Kidney capillary endothelial cell (primary cell): ENCODE measurements at regions not wholly inside any gene's neighbourhood (a gene's known extent, or its start where the extent isn't known, plus 50 kb on each side); places are given as distances from the start of the nearest gene placed in this dataset.

ENCODE experiments used
- DNase-seq: peaks from one replicate; pipeline ENCODE4 v3.0.0-alpha.2; 2018; ENCODE audit warnings: low spot score

DNA sequence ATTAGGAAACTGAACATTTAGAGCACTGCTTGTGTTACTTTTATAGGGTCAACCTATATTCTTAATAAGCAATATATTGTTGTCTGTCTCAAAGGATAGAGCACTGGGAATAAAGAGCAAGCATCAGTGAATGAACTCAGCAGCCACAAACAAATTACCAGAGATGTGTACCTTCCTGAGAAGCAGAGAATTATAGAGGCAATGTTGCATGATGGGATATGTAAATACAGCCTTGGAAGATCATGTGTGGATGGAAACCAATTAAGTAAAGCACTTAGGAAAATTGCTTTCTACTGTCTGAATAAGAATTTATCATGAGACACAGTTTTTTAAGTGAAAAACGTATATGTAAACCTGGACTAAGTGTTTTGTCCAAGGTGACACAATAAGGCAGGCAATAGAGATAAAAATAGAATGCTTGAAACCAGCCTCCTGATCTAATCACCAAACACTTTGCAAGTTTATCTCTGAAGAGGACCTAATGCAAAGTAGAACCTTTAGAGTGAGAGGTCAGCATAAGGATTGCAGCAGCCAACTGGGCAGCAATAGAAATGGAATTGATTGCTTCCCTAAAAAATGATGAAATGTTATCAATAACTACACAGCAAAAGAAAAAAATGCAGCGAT lies 848.0 kb downstream of the TUSC7 start:
- DNase-seq = no peak

DNA sequence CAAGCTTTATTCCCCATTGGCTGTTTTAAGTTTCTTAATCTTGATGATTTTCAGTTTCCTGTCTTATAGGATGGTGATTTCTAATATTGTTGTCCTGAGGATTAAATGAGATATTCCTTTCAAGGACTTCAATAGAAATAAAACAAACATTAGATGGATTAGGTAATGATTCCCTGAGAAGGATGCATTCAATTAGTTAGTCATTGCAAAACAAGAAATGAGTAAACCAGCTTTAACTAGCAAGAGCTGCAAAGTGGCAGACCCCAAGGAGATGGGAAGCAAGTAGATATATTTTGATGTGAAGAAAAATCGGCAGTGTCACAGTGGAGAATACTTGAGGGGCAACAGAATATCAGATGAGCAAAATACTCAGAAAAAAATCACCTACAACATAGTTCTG lies 849.1 kb downstream of the TUSC7 start:
- DNase-seq = no peak

- no peak for DNase-seq
Observed at GRCh38 chr3:117562000-117562399, 852.4 kb downstream of the TUSC7 start.

- DNase-seq = no peak
Observed at GRCh38 chr3:117563063-117563462, 853.5 kb downstream of the TUSC7 start.

- DNase-seq = no peak
Observed at GRCh38 chr3:117565777-117566176, 856.2 kb downstream of the TUSC7 start.

DNA sequence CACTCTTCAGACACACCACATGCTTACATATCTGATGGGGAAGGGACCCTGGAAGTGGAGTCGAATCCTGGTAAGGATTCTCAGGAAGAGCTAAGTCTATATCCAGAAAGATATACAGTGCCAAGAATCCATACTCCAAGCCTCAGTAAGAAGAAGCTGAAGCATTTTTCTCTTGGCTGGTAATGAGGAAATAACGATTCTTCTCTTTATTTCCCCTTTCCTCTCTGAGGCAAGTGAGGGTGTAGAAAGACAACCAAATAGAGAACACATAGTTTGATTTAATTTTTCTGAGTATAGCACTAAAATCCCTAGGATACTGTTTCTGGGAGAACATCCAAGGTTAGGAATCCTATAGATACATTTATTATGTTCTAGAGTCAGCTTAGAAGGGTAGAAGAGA lies 857.3 kb downstream of the TUSC7 start:
- no peak for DNase-seq

DNA sequence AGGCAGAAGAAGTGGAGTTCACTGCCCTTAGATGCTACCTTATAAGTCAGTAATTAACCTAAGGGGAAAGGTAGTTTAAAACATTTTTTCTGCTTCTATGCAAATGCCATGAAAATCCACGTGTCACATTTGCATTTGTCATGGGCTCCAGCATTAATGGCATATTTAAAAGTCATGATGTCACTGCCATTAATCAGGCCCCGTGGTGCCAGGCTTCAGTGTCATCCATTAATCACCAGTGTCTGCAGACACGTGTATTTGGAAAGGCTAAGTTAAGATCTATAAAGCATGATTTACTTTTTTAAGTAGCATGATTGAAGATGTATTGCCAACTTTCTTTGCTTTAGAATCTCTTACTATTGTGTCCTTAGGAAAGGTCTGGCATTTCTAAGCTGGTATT lies 857.8 kb downstream of the TUSC7 start:
- no peak for DNase-seq

DNA sequence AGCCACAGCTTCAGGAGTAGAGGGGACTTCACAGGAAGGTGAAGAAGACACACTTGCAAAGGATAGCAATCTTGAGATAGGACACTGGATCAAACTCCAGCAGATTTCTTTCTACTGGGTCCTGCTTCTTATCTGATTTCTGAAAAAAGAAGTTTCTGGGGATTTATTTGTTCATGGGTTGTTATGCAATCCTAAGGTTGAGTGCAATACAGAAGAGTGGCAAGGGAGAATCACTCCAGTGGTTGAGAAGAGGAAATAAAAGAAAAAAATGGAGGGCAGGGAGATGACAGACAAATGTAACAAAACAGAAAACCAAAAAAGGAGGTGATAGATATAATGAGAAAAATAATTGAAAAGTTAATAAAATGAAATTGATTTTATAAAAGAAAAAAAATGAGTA lies 858.3 kb downstream of the TUSC7 start:
- no peak for DNase-seq

DNA sequence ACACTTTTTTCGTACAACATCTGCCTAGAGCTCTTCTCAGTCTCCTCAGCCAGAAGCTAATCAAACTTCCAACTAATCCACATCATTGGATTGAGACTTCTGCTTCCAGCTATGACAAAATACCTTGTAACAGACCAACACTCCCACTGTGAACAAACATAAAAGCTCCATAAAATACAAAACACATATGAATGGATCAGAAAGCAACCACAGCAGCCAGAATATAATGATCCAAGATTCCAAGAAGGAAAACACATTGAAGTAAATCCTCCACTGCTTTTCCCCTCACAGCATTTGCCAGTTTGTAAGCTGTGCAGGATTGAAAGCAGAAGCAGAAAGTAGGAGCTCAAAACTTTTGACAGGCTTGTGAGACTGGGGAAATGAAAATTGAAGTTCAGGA lies 863.2 kb downstream of the TUSC7 start:
- no peak for DNase-seq

- DNase-seq = no peak
Observed at GRCh38 chr3:117580806-117581205, 871.2 kb downstream of the TUSC7 start.

DNA sequence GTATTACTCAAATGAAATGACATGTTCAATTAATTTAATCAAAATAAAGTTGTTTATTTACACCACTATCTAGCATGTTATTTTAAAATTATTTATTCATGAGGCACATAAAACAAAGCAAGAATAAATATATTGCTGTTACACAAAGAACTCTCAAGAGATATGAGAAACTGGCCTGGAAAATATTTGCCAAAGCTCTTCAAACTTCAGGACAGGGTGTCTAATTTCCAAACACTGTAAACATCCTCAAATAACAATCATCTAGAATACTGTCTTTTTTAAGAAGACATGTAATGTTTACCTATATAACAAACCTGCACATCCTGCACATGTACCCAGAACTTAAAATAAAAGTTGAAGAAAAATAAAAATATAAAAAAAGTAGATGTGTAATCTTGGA lies 876.6 kb downstream of the TUSC7 start:
- DNase-seq = no peak

DNA sequence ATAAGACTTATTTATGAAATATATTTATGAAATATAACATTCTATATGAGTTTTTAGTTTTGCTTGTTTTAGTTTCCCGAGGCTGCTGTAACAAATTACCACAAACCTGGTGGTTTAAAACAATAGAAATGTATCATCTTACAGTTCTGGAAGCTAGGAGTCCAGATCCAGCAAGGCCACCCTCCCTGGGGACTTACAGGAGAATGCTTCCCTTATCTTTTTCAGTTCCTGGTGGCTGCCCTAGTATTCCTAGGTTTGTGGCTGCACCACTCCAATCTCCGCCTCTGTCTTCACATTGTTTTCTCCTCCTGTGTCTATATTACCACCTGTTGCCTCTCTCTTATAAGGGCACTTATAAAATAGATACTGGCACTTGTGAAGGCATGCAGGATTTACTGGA lies 877.8 kb downstream of the TUSC7 start:
- no peak for DNase-seq

GRCh38 chr3:117589454-117589853 lies 879.9 kb downstream of the TUSC7 start:
- DNase-seq = no peak

DNA sequence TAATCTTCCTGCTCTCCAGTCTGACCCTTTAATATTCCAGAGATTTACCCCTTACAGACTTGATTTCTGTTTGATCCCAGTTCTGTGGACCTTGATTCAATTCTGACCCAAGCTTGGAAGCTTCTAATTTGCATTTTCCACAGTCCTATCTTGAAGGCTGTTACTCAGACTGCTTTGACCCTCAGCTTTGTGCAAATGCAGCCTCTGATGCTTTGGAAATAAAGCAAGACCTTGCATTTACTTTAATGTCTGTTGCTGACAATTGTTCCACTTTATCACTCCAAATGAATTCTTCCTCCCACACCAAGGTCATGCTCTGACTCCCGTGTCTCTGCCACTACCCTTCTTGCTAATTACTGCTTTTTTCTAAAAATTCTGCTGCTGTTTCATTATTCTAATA lies 886.0 kb downstream of the TUSC7 start:
- no peak for DNase-seq

GRCh38 chr3:117596503-117596902 lies 886.9 kb downstream of the TUSC7 start:
- DNase-seq = no peak

DNA sequence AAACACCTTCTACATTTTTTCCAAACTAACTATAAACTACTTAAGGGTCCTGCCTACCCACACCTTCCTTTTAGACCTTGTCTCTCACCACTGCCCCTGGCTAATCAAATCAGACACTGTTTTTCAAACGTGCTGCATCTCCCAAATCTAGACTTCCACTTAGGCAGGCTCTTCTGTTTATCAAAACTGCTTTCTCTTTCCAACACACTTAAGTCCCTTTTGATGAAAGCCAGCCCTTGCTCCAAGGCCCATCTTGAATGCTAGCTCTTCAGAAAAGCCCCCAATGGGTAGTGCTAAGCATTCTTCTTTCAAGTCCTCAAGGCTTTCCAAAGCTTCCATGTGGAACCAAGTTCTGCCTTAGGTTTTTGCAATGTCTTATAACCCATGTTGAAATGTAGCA lies 888.3 kb downstream of the TUSC7 start:
- DNase-seq = no peak

- no peak for DNase-seq
Observed at GRCh38 chr3:117600112-117600511, 890.5 kb downstream of the TUSC7 start.

DNA sequence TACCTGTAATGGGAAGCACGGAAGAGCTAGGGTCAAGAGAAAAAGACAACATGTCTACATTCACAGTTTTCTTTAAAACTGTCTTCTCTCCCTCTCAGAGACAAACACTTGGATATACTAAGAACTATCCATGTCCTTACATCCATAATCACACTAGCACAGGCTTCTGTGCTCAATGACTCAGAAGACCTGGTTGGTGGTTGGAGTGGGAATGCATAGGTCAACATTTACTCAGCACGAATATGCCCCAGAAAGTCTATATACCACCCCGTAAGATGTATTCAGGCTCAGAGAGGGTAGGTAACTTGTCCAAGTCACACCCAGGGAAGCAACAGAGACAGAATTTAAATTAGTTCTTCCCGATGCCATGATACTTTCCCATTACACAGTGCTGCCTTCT lies 891.1 kb downstream of the TUSC7 start:
- DNase-seq = no peak

DNA sequence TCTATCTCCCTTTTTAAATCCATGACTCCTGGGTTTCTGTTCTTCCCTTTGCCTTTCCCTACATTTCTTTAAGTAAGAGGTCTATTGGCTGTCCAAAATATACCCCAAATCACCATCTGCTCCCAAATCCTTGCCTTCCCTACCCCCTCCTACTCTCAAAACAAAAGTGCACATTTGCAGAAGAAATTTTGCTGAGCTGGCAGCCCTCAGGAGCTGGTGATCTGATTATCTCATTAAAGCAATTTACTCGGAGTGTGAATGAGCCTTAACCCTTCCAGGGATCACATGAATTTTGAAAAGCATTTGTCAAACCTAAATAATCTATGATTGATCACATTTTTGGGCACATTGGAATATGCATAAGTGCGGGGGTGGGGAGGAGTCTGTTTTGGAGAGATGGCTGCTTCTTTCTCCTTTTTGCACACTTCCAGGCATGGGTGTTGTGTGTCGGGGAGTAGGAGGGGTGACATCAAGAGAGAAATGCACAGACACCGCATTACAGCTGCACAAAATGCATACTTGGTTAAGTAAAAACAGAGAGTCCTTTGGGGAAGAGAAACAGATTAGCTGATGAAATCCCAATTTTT lies 892.6 kb downstream of the TUSC7 start:
- no peak for DNase-seq

GRCh38 chr3:117603097-117603496 lies 893.5 kb downstream of the TUSC7 start:
- no peak for DNase-seq

GRCh38 chr3:117606866-117607265 lies 897.3 kb downstream of the TUSC7 start:
- no peak for DNase-seq

DNA sequence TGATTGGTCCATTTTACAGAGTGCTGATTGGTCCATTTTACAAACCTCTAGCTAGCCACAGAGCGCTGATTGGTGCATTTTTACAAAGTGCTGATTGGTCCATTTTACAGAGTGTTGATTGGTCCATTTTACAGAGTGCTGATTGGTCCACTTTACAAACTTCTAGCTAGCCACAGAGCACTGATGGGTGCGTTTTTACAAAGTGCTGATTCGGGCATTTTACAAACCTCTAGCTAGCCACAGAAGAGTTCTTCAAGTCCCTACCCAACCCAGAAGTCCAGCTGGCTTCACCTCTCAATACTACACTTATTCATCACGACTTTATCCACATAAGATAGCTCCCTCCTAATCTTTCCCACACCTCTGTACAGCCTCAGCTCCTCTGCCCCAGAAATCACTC lies 899.8 kb downstream of the TUSC7 start:
- DNase-seq = no peak

- no peak for DNase-seq
Observed at GRCh38 chr3:117610156-117610555, 900.6 kb downstream of the TUSC7 start.

GRCh38 chr3:117611211-117611610 lies 901.6 kb downstream of the TUSC7 start:
- DNase-seq = no peak
